ENCODE measurements at regions not wholly inside any gene's neighbourhood (a gene's known extent, or its start where the extent isn't known, plus 50 kb on each side); places are given as distances from the start of the nearest gene placed in this dataset.

DNA sequence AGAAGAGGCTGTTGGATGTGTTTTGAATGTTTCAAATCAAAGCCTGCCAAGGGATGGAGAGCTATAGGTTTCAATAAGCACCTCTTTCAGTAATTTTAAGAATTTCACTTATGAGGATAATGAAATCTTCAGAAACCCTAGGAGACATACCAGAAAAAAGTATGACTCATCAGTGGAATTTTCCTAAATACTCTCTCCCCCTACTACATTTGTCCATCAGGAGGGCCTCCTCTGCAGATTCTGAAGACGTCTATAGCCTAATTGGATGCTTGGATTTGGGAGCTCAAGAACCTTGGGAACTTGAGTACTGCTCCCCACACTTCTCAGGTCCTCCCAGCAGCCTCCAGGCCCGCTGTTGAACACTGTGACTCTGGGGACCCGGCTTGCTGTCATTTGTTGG is 374.3 kb downstream of the SLC4A3 start:
- no peak for DNase-seq

DNA sequence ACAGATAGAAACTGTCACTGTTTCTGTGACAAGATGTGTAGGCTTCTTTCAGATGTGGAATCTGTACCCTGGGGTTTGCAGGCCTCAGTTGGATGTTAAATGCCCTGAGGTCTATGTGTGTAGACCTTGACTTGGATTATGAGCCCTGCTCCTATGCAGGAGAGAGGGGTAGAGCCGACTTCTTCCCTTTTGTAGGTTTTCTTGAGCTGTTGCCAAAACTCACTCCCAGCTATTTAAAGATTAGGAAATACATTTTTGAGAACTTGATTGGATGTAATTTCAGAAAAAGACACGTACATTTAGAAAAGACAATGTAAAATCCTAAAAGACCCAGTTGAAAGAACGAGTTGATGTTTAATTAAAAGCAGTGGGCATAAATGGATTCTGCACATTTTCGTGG is 374.8 kb downstream of the SLC4A3 start:
- no peak for DNase-seq

DNA sequence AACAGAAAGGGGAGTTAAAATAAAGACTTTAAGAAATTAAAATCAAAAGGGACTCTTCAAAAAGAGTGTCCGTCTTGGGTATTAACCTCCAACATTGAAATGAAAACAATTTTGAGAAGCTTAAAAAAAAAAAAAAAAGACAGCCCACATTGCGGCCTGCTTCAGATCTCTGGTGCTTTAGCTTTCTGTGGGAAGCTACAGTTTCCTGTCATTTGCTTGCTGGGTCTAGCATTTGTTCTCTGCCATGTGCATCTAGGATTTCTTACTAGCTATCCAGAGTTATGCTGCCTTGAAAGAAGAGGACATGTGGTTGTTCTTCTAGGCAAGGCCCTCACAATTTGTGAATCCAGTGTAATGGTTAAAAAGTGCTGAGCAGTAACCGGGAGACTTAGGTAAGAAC is 375.3 kb downstream of the SLC4A3 start:
- no peak for DNase-seq

DNA sequence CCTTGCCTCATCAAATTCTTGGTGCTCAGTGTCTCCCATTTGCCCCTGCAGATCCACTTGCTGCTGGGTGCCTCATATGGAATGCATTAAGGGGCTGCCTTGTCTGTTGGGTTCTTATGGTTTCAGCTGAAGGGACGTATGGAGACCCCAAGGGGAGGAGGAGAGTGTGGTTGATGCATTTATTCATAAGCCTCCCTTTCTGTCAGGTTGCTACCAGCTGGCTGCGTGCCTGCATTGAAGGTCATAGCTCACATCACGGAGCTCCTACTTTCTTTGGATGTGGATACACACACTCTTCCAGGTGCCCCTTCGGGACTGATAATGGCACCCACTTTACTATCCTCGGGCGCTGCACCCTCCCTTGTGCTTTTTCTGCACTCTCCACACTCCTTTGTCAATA is 377.9 kb downstream of the SLC4A3 start:
- no peak for DNase-seq

DNA sequence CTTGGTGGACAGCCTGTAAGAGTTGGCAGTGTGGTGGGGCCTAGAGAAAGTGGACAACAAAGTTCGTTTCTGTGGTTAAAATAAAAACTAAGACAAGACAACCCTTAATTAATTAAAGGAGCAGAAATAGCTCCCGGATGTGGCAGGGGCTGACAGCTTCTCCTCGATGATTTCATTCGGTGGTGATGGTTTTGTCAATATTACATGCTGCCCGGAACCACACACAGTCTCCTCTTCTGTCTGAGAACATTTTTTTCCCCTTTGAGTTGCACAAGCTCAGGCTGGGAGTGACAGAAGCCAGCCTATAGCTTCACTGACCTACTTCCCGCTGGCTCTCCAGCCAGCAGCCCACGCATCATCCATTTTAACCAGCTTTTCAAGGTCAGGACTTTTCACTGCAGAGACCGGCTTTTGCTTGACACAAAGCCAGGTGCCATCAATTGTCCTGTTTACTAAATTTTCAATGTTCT is 378.8 kb downstream of the SLC4A3 start:
- no peak for DNase-seq

GRCh38 chr2:220011859-220012258 is 384.4 kb downstream of the SLC4A3 start:
- DNase-seq, result no peak

GRCh38 chr2:220014961-220015360 is 387.5 kb downstream of the SLC4A3 start:
- DNase-seq, result no peak

DNA sequence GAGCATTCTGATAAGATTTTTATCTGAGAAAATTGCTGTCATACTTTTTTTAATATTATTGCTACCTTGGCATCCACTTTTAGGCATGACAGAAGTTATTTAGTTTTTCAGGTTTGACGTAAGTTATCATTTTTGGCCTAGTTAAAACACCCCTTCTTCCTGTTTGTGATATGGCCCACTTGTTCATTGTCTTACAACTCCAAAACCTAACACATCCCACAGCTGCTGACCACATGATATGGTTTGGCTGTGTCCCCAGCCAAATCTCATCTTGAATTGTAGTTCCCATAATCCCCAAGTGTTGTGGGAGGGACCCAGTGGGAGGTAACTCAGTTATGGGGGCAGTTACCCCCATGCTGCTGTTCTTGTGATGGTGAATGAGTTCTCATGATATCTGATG is 388.1 kb downstream of the SLC4A3 start:
- DNase-seq, result no peak

- no peak for DNase-seq
These were observed 397.8 kb downstream of the SLC4A3 start for GRCh38 chr2:220025207-220025606.

GRCh38 chr2:220029013-220029412 is 401.6 kb downstream of the SLC4A3 start:
- DNase-seq, result no peak

GRCh38 chr2:220033546-220033945 is 406.1 kb downstream of the SLC4A3 start:
- DNase-seq, result no peak

- DNase-seq, result no peak
These were observed 407.1 kb downstream of the SLC4A3 start for GRCh38 chr2:220034426-220035130.

DNA sequence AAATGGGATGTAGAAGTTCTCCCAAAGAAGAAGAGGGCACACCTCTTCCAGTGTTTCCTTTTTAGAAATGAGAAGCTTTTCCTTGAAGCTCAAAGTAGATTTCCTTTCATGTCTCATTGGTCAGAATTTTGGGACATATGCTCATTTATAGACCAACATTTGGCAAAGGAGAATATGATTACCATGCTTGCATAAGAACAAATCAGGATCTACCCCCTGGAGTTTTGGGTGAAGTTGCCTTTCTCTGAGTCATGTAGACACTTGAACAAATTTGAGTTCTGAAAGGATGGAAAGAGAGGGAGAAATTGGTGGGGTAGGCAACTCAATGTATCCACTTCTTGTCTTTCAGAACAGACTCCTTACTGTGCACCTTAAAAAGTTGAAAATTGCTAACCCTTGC is 409.0 kb downstream of the SLC4A3 start:
- DNase-seq, result no peak

- no peak for DNase-seq
These were observed 412.9 kb downstream of the SLC4A3 start for GRCh38 chr2:220040346-220040745.

DNA sequence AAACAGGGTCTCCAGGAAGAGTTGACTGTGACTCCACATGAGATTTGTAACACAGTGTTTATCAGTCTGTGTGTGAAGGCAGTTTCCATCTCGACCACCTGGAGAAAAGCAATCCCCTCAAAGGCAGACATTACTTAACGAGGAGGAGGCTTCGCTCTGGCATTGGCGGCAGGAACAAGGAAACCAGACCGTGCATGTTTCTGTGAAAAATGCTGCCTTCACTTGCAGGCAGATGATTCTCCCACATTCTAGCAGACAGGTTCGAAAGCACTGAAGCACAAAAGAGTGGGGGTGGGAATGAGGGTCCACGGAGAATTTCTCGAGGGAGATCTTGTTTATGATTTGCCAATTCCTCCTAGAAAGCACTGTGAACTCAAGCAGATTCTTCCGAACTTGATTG is 414.0 kb downstream of the SLC4A3 start:
- DNase-seq, result no peak

GRCh38 chr2:220043155-220043989 is 415.9 kb downstream of the SLC4A3 start:
- no peak for DNase-seq

DNA sequence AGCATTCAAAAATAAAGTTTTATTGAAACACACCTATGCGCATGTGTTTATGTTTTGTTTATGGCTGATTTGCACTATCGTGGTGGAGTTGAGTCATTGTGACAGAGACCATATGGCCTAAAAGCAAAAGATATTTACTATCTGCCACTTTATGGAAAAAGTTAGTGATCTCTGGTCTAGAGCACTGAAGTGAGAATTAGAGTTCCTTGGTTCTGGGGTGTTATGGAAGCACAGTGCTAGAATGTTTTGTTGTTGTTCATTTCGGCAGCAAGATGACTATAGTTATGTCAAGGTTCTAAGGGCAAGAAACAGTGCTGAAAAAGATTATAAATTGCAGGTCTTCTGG is 416.5 kb downstream of the SLC4A3 start:
- no peak for DNase-seq

DNA sequence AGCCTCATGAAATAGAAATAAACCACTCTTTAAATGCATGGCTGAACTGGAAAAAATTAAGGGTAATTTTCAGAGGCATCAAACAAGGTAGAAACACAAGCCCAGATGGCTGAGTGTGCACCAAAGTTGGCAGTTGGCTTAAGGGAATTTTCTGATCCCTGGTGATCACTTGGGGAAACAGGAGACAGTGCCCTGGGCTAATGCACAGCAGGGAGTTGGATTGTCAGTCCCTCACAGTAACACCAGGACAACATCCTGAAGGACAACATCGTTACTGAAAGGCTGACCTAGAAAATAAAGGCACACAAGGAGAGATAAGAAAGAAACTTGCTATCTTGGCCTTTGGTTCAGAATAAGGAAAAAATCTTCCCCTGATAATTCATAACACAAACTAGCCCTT is 417.0 kb downstream of the SLC4A3 start:
- DNase-seq, result no peak

DNA sequence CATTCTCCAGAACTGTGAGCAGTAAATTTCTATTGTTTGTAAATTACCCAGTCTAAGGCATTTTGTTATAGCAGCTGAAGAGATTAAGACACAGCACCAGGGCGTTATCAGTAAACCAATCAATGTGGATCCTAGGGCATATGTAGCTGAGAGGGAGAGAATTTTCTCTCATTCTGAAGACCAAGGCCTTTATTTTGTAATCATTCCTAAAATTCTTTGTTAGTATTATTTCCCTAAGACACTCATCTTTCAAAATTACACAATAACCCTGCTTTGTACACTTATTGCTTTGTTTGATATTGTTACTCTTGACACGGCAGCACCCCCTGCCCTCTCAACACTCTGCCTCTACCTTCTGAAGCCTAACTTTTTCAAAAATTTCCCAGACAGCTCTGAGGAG is 419.1 kb downstream of the SLC4A3 start:
- DNase-seq, result no peak

- no peak for DNase-seq
These were observed 424.3 kb downstream of the SLC4A3 start for GRCh38 chr2:220051716-220052115.

- DNase-seq, result no peak
These were observed 426.5 kb downstream of the SLC4A3 start for GRCh38 chr2:220053919-220054318.

DNA sequence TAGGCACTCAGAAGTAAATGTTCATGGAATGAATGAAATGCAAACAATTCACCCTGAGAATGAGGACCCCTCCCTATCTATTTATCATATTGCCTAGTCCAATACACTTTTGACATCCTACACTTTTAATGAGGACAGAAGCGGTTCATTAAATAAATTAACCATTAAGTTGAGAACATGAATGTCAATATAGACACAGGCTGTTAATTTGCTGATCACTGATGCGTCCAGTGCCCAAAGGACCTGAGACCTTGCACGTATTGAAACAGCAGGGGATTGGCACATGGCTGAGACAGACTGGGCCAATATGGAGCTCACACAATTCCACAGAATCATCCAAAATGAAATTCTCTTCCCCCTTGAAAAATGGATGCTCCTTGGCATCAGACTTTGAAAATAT is 430.0 kb downstream of the SLC4A3 start:
- DNase-seq, result no peak

GRCh38 chr2:220057916-220058315 is 430.5 kb downstream of the SLC4A3 start:
- no peak for DNase-seq

All from NCI-H2107 (cell line).